Psoas muscle (tissue), 7 donors: ENCODE measurements at regions not wholly inside any gene's neighbourhood (a gene's known extent, or its start where the extent isn't known, plus 50 kb on each side); places are given as distances from the start of the nearest gene placed in this dataset.

ENCODE experiments used
- ATAC-seq, 4 donors: fragments of 200-7000 bp; cut with Tn5 transposase; one replicate each; pipeline ENCODE4 v1.9.1; 2020; ENCODE audit warnings: moderate library complexity in 3 of 4, mild to moderate bottlenecking in 2 of 4
- DNase-seq, 2 donors: peaks; one replicate each; pipeline ENCODE4 v3.0.0-alpha.2; 2020
- H3K27ac ChIP-seq: fragments of 200-600 bp; one replicate; pipeline ENCODE4 v1.8.0; 2022
- H3K27me3 ChIP-seq, 3 donors: fragments of 200-600 bp in 1 of 3; one replicate each; pipeline versions ENCODE4 v1.6.1 to v1.8.0; 2013 to 2022; ENCODE audit warnings: low read length in 2 of 3, mild to moderate bottlenecking in 2 of 3, moderate library complexity in 1 of 3; ENCODE audit not compliant: insufficient read depth in 3 of 3
- H3K36me3 ChIP-seq, 2 donors: fragments of 200-600 bp in 1 of 2; one replicate each; pipeline versions ENCODE4 v1.6.1 to v1.8.0; 2013 to 2022; ENCODE audit warnings: low read depth in 1 of 2, mild to moderate bottlenecking in 1 of 2, moderate library complexity in 1 of 2; ENCODE audit not compliant: insufficient read depth in 1 of 2
- H3K4me1 ChIP-seq: fragments of 200-600 bp; one replicate; pipeline ENCODE4 v1.8.0; 2022
- H3K4me3 ChIP-seq: fragments of 200-600 bp; one replicate; pipeline ENCODE4 v1.8.0; 2022; ENCODE audit warnings: mild to moderate bottlenecking
- H3K9me3 ChIP-seq: fragments of 200-600 bp; one replicate; pipeline ENCODE4 v1.8.0; 2022
- CTCF ChIP-seq: fragments of 200-600 bp; IDR thresholded peaks from one replicate; pipeline ENCODE4 v1.8.0; 2022; ENCODE audit warnings: antibody characterized with exemption
- WGBS, 3 donors: extraction: QIAGEN DNeasy Blood & Tissue Kit; methylation state at CpG; one replicate each; pipeline versions ENCODE4 v1.1.6 to v1.1.7; 2013; 5-methylcytosine and 5-hydroxymethylcytosine counted together
- intact Hi-C, 2 donors: fragments of 100-400 bp; cut with DNase I; formaldehyde crosslinking; loops; one replicate each; pipeline versions ENCODE4 v1.11.0 to v1.14.2; 2022
- donor health status: healthy with polysubstance abuse.
- donor health status: DM: no; HTN: no; CAD: no; lungs with moderate emphysema.
- donor health status: Bipolar disorder and iron deficiency.
- donor health status: healthy.
- donor health status: DM: yes; HTN: yes; CAD: no.
- donor health status: DM: no; HTN: no; CAD: no.
- donor health status: DM: yes; HTN: yes; CAD: no.

DNA sequence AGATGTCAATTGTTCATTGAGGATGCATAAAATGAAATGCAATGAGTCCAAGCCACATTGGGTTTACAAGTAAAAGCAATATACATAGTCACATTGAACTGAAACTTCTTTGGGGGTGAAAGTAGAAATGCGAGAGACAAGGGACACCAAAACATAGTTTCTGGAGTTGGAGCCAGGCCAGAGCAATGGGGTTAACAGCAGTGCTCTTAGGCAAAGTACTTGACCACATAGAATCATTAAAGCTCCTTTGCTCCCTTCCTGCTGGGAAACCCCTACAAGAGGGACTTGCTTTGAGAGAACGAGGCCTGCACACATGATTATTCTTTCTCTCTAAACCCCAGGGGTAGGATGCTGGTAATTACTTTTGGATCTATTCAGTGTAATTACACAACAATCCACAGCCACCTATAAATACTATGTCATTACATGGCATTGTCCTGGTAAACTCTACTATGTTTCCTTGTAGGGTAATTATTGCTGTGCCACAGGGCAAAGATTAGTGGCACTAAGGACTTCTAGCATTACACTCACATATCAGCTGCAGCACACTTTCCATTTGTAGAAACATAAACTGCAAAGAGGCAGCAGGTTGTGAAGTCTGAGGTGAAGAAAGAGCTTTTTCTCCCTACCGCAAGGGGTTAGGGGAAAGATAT lies 421.6 kb upstream of the PBX1 start:
- H3K4me3 ChIP-seq, result no peak overlapping the region
- no peaks in the 10 kb centered on the region for H3K9me3 ChIP-seq
- H3K4me1 ChIP-seq, result no peaks in the 10 kb centered on the region
- ATAC-seq (no peak), DNase-seq (no peak)
- H3K36me3 ChIP-seq, result no peaks in the 10 kb centered on the region
- whole genome bisulfite sequencing, 3 donors, result 67 to 80% (median 71%) methylated on average over 3 of the region's 3 CpGs
- no peak overlapping the region for H3K27ac ChIP-seq
- no peaks in the 10 kb centered on the region for H3K27me3 ChIP-seq
- intact Hi-C loops, result no loop called here
- TF ChIP-seq CTCF, result no peak

DNA sequence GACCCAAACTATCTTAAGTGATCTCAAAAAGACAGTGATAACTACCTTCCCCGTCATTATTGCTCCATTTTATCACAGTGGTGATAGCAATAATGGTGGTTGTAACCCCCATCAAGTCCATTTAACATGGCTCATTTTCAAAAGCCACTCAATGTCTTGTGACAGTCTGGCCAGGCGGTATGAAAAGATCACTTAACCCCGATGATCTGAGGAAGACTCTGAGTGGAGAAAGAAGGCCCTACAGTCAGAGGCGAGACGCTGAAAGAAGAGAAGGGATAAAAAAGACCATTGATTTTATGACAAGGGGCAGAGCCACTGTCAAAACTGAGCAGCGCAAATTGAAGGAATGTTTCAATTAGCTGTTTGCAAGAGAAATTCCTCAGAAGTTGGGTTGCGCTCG lies 417.2 kb upstream of the PBX1 start:
- no peak for TF ChIP-seq CTCF
- intact Hi-C loops, result no loop called here
- Histone ChIP-seq H3K27me3 (peaks cover 0 to 4% (median 0%) of the 10 kb centered on the region in 3 donors), H3K4me3 (no peak overlapping the region), H3K27ac (no peak overlapping the region), H3K4me1 (no peaks in the 10 kb centered on the region), H3K36me3 (no peaks in the 10 kb centered on the region), H3K9me3 (no peaks in the 10 kb centered on the region)
- ATAC-seq (no peak), DNase-seq (no peak)
- 65 to 77% (median 67%) methylated on average over 8 of the region's 8 CpGs for WGBS, 3 donors

- ATAC-seq (no peak), DNase-seq (no peak)
- Histone ChIP-seq H3K27me3 (no peaks in the 10 kb centered on the region), H3K36me3 (no peaks in the 10 kb centered on the region), H3K4me1 (no peaks in the 10 kb centered on the region), H3K9me3 (no peaks in the 10 kb centered on the region), H3K27ac (no peak overlapping the region), H3K4me3 (no peak overlapping the region)
- no peak for TF ChIP-seq CTCF
- intact Hi-C loops, result no loop called here
- 66 to 71% (median 68%) methylated on average over 1 of the region's 1 CpG for WGBS, 3 donors
These were observed 404.4 kb upstream of the PBX1 start for GRCh38 chr1:164154622-164155021.

DNA sequence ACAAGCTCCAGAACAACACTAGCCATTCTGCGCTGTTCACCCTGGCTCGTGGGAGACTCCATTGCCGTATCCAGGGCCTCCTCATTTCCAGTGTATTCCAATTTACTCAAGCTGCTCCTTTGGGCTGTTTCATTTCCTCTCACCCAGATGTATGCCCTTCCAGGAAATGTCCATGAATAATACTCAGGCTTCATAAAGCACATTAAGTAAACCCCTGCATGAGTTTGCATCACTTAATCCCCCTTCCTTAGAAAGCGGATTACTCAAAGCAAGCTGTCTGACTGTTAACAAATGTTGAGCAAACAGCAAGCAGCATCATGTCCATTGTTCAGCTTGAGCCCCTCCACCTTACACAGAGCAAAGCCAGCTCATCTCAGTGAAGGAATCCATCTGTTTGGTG lies 403.6 kb upstream of the PBX1 start:
- TF ChIP-seq CTCF, result no peak
- WGBS, 3 donors, result 55 to 64% (median 56%) methylated on average over 4 of the region's 4 CpGs
- H3K9me3 ChIP-seq, result no peaks in the 10 kb centered on the region

DNA sequence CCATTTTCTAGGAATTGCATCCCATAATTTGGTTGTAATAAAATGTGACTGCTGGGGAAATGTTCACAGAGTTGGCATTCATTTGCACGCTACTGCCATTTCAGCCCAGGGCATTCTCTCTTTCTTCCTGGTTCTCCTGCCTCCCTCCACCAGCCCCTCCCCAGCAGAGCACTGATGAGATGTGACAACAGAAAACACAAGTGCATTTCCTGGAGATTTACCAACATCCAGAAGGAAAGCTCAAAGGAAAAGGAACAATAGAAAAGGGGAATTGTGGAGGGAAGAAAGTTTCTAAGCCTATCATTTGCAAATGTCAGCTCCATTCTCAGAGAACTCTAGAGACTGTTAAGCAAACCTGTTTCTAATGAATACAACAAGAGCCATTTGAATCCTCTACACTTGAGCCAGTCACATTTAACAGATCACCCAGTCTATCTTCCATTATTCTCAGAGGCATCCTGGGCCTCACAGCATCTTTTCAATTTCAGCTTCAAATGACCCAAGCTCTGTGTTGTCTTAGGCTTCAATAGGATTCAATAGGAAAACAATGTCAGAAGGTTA lies 395.6 kb upstream of the PBX1 start:
- Histone ChIP-seq H3K27me3 (no peaks in the 10 kb centered on the region), H3K27ac (no peak overlapping the region)

More for the DNA sequence above, 403.6 kb upstream of the PBX1 start:
- Histone ChIP-seq H3K36me3 (no peaks in the 10 kb centered on the region), H3K27me3 (no peaks in the 10 kb centered on the region), H3K27ac (no peak overlapping the region), H3K4me3 (no peak overlapping the region), H3K4me1 (no peaks in the 10 kb centered on the region)
- intact Hi-C loops, result no loop called here
- DNase-seq, result no peak
- ATAC-seq, result no peak

More for the DNA sequence above, 395.6 kb upstream of the PBX1 start:
- H3K4me1 ChIP-seq, result no peaks in the 10 kb centered on the region
- WGBS, 3 donors, result 78 to 88% (median 81%) methylated on average over 1 of the region's 1 CpG
- TF ChIP-seq CTCF, result no peak
- H3K4me3 ChIP-seq, result no peak overlapping the region
- H3K9me3 ChIP-seq, result no peaks in the 10 kb centered on the region
- ATAC-seq (no peak), DNase-seq (no peak)
- no peaks in the 10 kb centered on the region for H3K36me3 ChIP-seq
- intact Hi-C loops, result no loop called here
